Activated CD8-positive, alpha-beta T cell treated with anti-CD3 and anti-CD28 coated beads, Interleukin-2, amount 10 ng/mL, durations not matched to agents 7 days and 5 days (primary cell): ENCODE measurements at regions not wholly inside any gene's neighbourhood (a gene's known extent, or its start where the extent isn't known, plus 50 kb on each side); places are given as distances from the start of the nearest gene placed in this dataset.

ENCODE experiments used
- ATAC-seq: fragments of 150-1000 bp; cut with Tn5 transposase; one replicate; pipeline ENCODE4 v1.10.0; 2021; ENCODE audit warnings: moderate library complexity
- CTCF ChIA-PET: fragments of 350-600 bp; sonication (Branson Sonifier 250); formaldehyde crosslinking; loops from one replicate; lab custom pipeline; 2021; ENCODE audit warnings: antibody characterized with exemption; lab: Charles Lee
- POLR2A ChIA-PET: fragments of 350-600 bp; sonication (Branson Sonifier 250); formaldehyde crosslinking; loops from one replicate; lab custom pipeline; 2021; ENCODE audit warnings: antibody characterized with exemption; lab: Charles Lee
- DNase-seq: peaks from one replicate; pipeline ENCODE4 v3.0.0-alpha.2; 2020
- H3K27ac Mint-ChIP-seq: one replicate; pipeline ENCODE4 v1.8.0; 2021; ENCODE audit warnings: mild to moderate bottlenecking, mixed read lengths
- H3K27me3 Mint-ChIP-seq: one replicate; pipeline ENCODE4 v1.8.0; 2021; ENCODE audit warnings: low read depth, mixed read lengths
- H3K36me3 Mint-ChIP-seq: one replicate; pipeline ENCODE4 v1.8.0; 2021; ENCODE audit warnings: low read depth, mixed read lengths
- H3K4me1 Mint-ChIP-seq: one replicate; pipeline ENCODE4 v1.8.0; 2021; ENCODE audit warnings: low read depth, mixed read lengths
- H3K4me3 Mint-ChIP-seq: one replicate; pipeline ENCODE4 v1.8.0; 2021; ENCODE audit warnings: mild to moderate bottlenecking, mixed read lengths
- H3K9me3 Mint-ChIP-seq: one replicate; pipeline ENCODE4 v1.8.0; 2022; ENCODE audit warnings: mixed read lengths; ENCODE audit not compliant: insufficient read depth

DNA sequence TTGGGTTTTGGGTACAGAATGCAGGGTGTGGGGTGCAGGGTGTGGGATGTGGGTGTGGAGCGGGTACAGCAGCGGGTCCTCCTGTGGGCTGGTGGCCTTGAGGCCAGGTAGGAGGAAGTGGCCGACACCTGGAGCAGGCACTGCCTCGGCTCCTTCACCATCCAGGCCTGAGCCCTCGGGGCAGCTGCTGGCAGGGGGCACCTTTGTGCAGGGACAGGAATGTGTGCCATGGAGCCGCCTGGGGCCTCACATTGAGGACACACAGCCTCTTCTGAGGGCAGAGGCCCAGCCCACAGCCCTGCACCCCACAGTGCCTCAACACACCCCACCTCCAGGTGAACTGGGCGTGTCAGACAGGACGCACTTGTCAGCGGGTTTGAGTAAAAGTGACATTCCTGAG lies 984.0 kb downstream of the BRD1 start:
- no peak overlapping the region for H3K4me3 Mint-ChIP-seq
- DNase-seq (no peak), ATAC-seq (no peak)
- H3K36me3 Mint-ChIP-seq: no peaks in the 10 kb centered on the region
- ChIA-PET CTCF (no interaction called here), POLR2A (no interaction called here)
- no peak overlapping the region for H3K27ac Mint-ChIP-seq
- no peaks in the 10 kb centered on the region for H3K9me3 Mint-ChIP-seq
- no peaks in the 10 kb centered on the region for H3K27me3 Mint-ChIP-seq
- no peaks in the 10 kb centered on the region for H3K4me1 Mint-ChIP-seq

DNA sequence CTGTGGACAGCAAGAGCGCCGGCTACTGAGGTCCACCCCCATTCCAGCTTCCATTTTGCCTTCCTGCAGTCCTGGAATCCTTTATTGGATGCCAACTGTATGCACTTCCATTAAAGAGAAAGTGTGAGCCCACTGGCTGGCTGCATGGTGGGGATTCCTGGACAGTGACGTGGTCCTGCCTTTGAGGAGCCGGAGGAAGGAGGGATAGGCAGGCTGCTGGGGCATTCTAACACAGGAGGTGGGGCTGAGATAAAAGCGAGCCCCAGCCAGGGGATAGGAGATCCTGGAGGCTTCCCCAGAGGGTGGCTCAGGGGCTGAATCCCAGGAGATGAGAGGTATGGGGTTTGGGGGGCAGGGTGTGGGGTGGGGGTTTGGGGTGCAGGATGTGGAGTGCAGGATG lies 984.7 kb downstream of the BRD1 start:
- no peaks in the 10 kb centered on the region for H3K36me3 Mint-ChIP-seq

DNA sequence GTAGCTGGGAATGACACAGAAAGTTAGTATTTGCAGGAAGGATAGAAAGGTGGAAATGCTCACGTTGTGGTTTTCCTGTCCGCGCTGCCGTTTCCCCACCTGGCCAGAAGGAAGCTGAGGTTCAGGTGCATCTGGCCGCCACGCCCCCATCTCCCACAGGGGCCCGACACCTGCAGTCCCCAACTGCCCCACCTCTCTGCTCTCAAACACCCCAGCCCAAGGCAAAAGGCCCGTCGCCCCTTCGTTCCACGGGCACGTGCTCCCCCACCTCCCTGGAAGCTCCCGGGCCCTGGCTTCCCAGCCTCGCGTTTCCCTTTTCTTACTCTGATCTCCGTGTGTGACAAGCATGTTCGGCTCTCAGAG lies 985.1 kb downstream of the BRD1 start:
- Mint-ChIP-seq H3K36me3 (peaks cover 2% of the 10 kb centered on the region), H3K4me3 (no peak overlapping the region), H3K4me1 (no peaks in the 10 kb centered on the region), H3K9me3 (peaks cover 7% of the 10 kb centered on the region), H3K27ac (no peak overlapping the region), H3K27me3 (no peaks in the 10 kb centered on the region)
- POLR2A ChIA-PET: no interaction called here
- ATAC-seq (no peak), DNase-seq (no peak)
- CTCF ChIA-PET: no interaction called here

More for the DNA sequence above, 984.7 kb downstream of the BRD1 start:
- POLR2A ChIA-PET: no interaction called here
- CTCF ChIA-PET: no interaction called here
- Mint-ChIP-seq H3K9me3 (peaks cover 3% of the 10 kb centered on the region), H3K27ac (no peak overlapping the region), H3K27me3 (no peaks in the 10 kb centered on the region), H3K4me1 (no peaks in the 10 kb centered on the region), H3K4me3 (no peak overlapping the region)
- DNase-seq: no peak
- ATAC-seq: no peak

- DNase-seq (no peak), ATAC-seq (no peak)
- Mint-ChIP-seq H3K9me3 (peaks cover 12% of the 10 kb centered on the region), H3K27me3 (no peaks in the 10 kb centered on the region), H3K27ac (no peak overlapping the region), H3K4me1 (no peaks in the 10 kb centered on the region), H3K4me3 (no peak overlapping the region), H3K36me3 (peaks cover 2% of the 10 kb centered on the region)
- CTCF ChIA-PET: no interaction called here
- POLR2A ChIA-PET: no interaction called here
Observed at GRCh38 chr22:48841881-48842582, 985.6 kb downstream of the BRD1 start.

DNA sequence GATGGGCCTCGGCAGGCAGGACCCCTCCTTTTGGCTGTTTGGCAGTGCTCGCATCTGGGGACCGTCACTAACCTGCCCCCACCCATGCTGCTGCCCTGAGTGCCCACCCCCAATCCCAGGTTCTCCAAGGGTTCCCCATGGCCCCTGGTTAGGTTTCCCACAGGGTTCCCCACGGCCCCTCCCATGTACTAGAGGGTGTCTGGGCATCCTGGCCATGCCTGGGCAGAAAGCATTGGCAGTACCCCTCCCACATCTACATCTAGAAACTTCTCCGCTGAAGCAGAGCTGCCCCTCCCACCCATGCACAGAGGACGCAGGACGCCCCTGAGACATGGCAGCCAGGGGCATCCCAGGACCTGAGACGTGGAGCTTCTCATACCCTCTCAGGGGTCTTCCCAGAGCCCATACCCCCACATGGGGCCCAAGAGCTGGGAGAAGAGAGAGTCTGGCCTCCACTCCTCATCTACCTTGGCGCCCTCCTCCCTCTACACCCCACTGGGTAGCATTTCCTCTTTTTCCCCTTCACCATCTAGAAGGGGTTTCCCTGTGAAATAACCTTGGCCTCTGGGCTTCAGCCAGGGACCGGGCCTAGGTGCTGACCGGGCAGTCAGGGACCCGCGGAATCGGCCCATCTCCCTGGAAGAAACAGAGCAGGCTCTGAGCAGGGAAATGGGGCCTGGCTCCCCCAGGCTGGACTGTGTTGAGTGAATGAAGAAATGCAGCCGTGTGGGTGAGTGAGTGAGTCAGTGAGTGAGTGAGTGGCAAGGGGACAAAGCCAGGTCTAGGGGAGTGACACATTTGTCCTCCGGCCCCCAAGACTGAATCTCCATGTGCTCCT lies 987.3 kb downstream of the BRD1 start:
- no peaks in the 10 kb centered on the region for H3K27me3 Mint-ChIP-seq
- no peak overlapping the region for H3K27ac Mint-ChIP-seq
- ATAC-seq (no peak), DNase-seq (no peak)
- H3K4me3 Mint-ChIP-seq: no peak overlapping the region
- ChIA-PET CTCF (no interaction called here), POLR2A (no interaction called here)
- peaks cover 2% of the 10 kb centered on the region for H3K36me3 Mint-ChIP-seq
- peaks cover 12% of the 10 kb centered on the region for H3K9me3 Mint-ChIP-seq
- no peaks in the 10 kb centered on the region for H3K4me1 Mint-ChIP-seq

DNA sequence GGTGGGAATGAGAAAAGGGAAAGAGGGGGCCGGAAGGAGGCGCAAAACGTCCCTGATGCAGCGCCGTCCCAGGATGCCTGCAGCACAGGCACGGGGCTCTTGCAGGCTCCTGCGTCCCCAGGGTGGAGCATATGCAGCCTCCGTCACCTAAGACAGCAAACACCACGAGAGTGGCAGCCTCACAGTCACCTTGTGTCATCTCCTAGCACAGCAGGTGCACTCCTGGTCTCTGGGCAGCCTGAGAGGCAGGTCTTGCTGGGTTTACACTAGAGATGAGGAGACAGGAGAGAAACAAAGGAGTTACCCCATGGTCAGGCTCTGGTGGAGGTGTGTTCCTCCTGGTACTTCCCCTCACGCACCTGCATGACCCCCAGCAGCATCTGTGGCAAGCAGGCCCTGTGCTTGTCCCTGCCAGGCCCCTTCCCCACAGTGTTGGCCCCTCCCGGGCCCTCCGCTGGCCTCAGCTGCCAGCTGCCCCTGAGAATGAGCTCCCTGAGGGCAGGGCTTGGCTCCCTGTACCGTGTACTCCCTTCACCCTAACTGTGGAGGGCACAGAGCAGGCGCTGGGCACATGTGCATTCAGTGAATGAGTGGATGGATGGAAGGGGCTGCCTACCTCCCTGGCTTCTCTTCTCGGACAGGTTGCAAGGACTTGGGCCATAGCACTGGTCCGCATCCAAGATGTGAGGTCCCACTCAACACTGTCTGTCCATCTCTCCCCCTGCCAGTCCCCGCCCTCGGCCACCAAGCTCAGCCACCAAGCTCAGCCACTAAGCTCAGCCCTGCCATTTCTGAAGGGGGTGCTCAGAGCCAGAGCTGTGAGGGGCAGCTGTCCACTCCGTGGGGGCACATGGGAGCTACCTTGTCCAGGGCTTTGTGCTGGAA lies 988.6 kb downstream of the BRD1 start:
- no peaks in the 10 kb centered on the region for H3K27me3 Mint-ChIP-seq
- no peaks in the 10 kb centered on the region for H3K4me1 Mint-ChIP-seq
- no peak overlapping the region for H3K27ac Mint-ChIP-seq
- DNase-seq: no peak
- CTCF ChIA-PET: no interaction called here
- peaks cover 12% of the 10 kb centered on the region for H3K9me3 Mint-ChIP-seq
- H3K36me3 Mint-ChIP-seq: peaks cover 2% of the 10 kb centered on the region
- POLR2A ChIA-PET: no interaction called here
- H3K4me3 Mint-ChIP-seq: no peak overlapping the region
- no peak for ATAC-seq

DNA sequence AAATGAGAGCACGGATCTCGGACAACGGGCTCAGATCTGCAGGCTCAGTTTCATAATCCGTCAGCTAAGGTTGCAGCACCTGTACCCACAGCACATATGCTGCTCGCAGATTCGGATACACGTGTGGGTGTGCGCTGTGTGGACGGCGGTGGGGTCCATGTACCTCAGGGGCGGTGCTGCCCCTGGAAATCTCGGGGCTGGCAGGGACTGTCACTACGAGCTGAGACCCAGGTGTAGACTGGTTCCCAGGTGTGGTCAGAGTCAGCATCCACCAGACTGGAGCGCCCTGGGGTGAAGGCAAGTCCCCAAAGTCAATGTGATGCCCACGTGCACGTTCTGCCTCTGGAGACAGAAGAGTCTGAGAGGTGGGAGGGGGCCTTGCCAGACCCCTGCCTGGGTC lies 989.3 kb downstream of the BRD1 start:
- H3K9me3 Mint-ChIP-seq: peaks cover 16% of the 10 kb centered on the region
- no peak overlapping the region for H3K4me3 Mint-ChIP-seq
- H3K36me3 Mint-ChIP-seq: peaks cover 2% of the 10 kb centered on the region
- CTCF ChIA-PET: no interaction called here
- ATAC-seq (no peak), DNase-seq (no peak)
- POLR2A ChIA-PET: no interaction called here
- no peaks in the 10 kb centered on the region for H3K27me3 Mint-ChIP-seq
- no peaks in the 10 kb centered on the region for H3K4me1 Mint-ChIP-seq
- H3K27ac Mint-ChIP-seq: no peak overlapping the region

DNA sequence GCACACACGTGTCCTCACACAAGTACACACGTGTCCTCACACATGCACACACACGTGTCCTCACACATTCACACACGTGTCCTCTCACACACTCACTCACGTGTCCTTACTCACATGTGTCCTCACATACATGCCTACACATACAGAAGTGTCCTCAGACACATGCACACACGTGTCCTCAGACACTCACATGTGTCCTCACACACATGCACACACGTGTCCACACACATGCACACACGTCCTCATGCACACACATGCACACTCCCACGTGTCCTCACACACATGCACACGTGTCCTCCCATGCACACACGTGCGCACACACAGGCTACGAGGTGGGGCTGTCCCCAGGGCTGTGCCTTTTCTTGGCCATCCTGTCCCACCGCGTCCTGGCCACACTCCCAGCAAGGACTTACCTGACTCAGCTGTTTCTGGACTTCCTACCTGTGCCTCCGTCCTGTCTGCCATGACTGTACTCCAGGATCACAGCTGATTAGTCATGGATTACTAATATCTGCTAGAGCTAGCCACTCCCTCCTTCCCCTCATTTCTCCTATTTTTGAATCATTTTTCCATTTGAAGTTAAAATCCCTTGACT lies 990.2 kb downstream of the BRD1 start:
- DNase-seq (no peak), ATAC-seq (no peak)
- POLR2A ChIA-PET: no interaction called here

GRCh38 chr22:48836673-48837340 lies 990.9 kb downstream of the BRD1 start:
- H3K27me3 Mint-ChIP-seq: no peaks in the 10 kb centered on the region
- H3K36me3 Mint-ChIP-seq: peaks cover 2% of the 10 kb centered on the region
- CTCF ChIA-PET: no interaction called here
- ATAC-seq: no peak
- H3K9me3 Mint-ChIP-seq: peaks cover 24% of the 10 kb centered on the region
- H3K4me1 Mint-ChIP-seq: no peaks in the 10 kb centered on the region
- H3K27ac Mint-ChIP-seq: no peak overlapping the region
- no peak for DNase-seq
- no peak overlapping the region for H3K4me3 Mint-ChIP-seq
- POLR2A ChIA-PET: no interaction called here

More for the DNA sequence above, 990.2 kb downstream of the BRD1 start:
- H3K27me3 Mint-ChIP-seq: no peaks in the 10 kb centered on the region
- no peak overlapping the region for H3K27ac Mint-ChIP-seq
- H3K36me3 Mint-ChIP-seq: peaks cover 2% of the 10 kb centered on the region
- H3K4me1 Mint-ChIP-seq: no peaks in the 10 kb centered on the region
- no peak overlapping the region for H3K4me3 Mint-ChIP-seq
- CTCF ChIA-PET: no interaction called here
- H3K9me3 Mint-ChIP-seq: peaks cover 24% of the 10 kb centered on the region

DNA sequence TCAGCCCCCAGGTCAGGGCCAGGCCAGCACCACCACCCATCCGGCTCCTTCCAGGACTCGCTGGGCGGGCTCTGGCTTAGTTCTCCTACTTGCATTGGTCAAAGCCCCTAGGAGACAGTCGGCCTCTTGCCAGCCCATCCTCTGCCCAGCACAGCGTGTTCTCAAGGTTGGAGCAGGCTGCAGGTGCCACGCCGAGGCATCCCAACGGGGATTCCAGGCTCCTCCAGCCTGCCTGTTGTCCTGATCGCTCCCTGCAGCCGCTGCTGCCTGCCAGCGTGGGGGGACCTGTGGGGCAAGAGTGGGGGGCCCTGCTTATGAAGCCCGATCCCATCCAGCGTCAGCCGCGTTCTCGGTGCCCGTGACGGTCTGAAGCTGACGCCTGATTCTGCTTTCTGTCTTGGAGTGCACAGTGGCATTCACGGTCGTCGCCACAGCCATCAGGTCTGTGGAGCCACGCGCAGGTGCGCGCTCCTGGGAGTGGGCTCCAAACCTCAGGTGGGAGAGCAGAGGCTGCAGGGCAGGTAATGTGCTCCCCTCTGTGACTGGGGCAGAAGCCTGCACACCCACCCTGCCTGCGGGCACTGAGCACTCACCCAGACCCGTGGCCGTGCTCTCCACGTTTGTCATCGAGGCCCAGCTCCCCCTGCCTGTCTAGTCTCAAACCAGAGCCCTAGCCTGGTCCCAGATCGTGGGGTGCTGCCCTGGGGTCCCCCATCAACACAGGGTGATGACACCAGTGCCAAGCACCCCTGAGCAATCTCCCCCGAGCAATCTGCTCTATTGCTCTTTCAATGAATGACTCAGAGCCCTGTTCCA lies 991.6 kb downstream of the BRD1 start:
- CTCF ChIA-PET: no interaction called here
- no peaks in the 10 kb centered on the region for H3K27me3 Mint-ChIP-seq
- DNase-seq: no peak
- POLR2A ChIA-PET: no interaction called here
- H3K4me1 Mint-ChIP-seq: no peaks in the 10 kb centered on the region
- H3K9me3 Mint-ChIP-seq: peaks cover 29% of the 10 kb centered on the region
- H3K4me3 Mint-ChIP-seq: no peak overlapping the region
- no peak overlapping the region for H3K27ac Mint-ChIP-seq
- no peak for ATAC-seq
- peaks cover 2% of the 10 kb centered on the region for H3K36me3 Mint-ChIP-seq

GRCh38 chr22:48835364-48835763 lies 992.3 kb downstream of the BRD1 start:
- H3K4me3 Mint-ChIP-seq: no peak overlapping the region
- no peaks in the 10 kb centered on the region for H3K27me3 Mint-ChIP-seq
- H3K4me1 Mint-ChIP-seq: no peaks in the 10 kb centered on the region
- H3K36me3 Mint-ChIP-seq: peaks cover 2% of the 10 kb centered on the region
- no peak for DNase-seq
- no peak for ATAC-seq
- H3K9me3 Mint-ChIP-seq: peaks cover 29% of the 10 kb centered on the region
- CTCF ChIA-PET: no interaction called here
- POLR2A ChIA-PET: no interaction called here
- H3K27ac Mint-ChIP-seq: no peak overlapping the region
